ENCODE measurements at regions not wholly inside any gene's neighbourhood (a gene's known extent, or its start where the extent isn't known, plus 50 kb on each side); places are given as distances from the start of the nearest gene placed in this dataset.

GRCh38 chr1:192024881-192025280 lies 133.4 kb upstream of the RGS18 start:
- no peak for TF ChIP-seq POLR2AphosphoS5 (IDR thresholded peaks at IDR 0.05; ENCODE audit: borderline replicate concordance, low read depth, low read length)
- no peak for TF ChIP-seq EZH2 (IDR thresholded peaks at IDR 0.05)
